Astrocyte of the cerebellum (primary cell): ENCODE measurements at regions not wholly inside any gene's neighbourhood (a gene's known extent, or its start where the extent isn't known, plus 50 kb on each side); places are given as distances from the start of the nearest gene placed in this dataset.

ENCODE experiments used
- DNase-seq: peaks from one replicate; pipeline ENCODE4 v3.0.0-alpha.2; 2011; ENCODE audit warnings: low read depth
- H3K4me3 ChIP-seq: 2 replicates; pipeline ENCODE4 v1.5.1; 2011; ENCODE audit warnings: mild to moderate bottlenecking, low read depth, low read length, moderate library complexity
- CTCF ChIP-seq: IDR thresholded peaks from 2 replicates; pipeline ENCODE4 v1.5.1; 2012; ENCODE audit warnings: low read length, low read depth, moderate library complexity, mild to moderate bottlenecking; ENCODE audit errors: missing control alignments
- in situ Hi-C: cut with HindIII; loops from 2 replicates; pipeline ENCODE4 v1.10.0; 2017; ENCODE audit warnings: low sequenced_read_pairs

- no peak for TF ChIP-seq CTCF
- in situ Hi-C loops, result loop anchor here (5.0 kb wide), 1 partner anchor 58 kb away; no protein-coding TSS in a partner anchor
- DNase-seq, result no peak
- no peak overlapping the region for H3K4me3 ChIP-seq
Observed at GRCh38 chr10:2475711-2476217, 591.6 kb upstream of the PFKP start.

- DNase-seq, result no peak
- H3K4me3 ChIP-seq, result no peak overlapping the region
- in situ Hi-C loops, result no loop called here
- no peak for TF ChIP-seq CTCF
Observed at GRCh38 chr10:2471811-2472210, 595.5 kb upstream of the PFKP start.

GRCh38 chr10:2469802-2470201, 597.5 kb upstream of the PFKP start:
- in situ Hi-C loops, result no loop called here
- no peak overlapping the region for H3K4me3 ChIP-seq
- no peak for DNase-seq
- no peak for TF ChIP-seq CTCF

- H3K4me3 ChIP-seq, result no peak overlapping the region
- TF ChIP-seq CTCF, result no peak
- no peak for DNase-seq
- in situ Hi-C loops, result no loop called here
Observed at GRCh38 chr10:2464483-2464882, 602.9 kb upstream of the PFKP start.

GRCh38 chr10:2463316-2463715, 604.0 kb upstream of the PFKP start:
- H3K4me3 ChIP-seq, result no peak overlapping the region
- DNase-seq, result no peak
- TF ChIP-seq CTCF, result no peak
- in situ Hi-C loops, result no loop called here

- no peak for TF ChIP-seq CTCF
- no peak for DNase-seq
- H3K4me3 ChIP-seq, result no peak overlapping the region
- in situ Hi-C loops, result no loop called here
Observed at GRCh38 chr10:2462581-2462980, 604.8 kb upstream of the PFKP start.

- no peak for TF ChIP-seq CTCF
- no peak for DNase-seq
Observed at GRCh38 chr10:2460812-2461211, 606.5 kb upstream of the PFKP start.

More at GRCh38 chr10:2460812-2461211, 606.5 kb upstream of the PFKP start:
- in situ Hi-C loops, result no loop called here
- H3K4me3 ChIP-seq, result no peak overlapping the region
